ENCODE measurements at regions not wholly inside any gene's neighbourhood (a gene's known extent, or its start where the extent isn't known, plus 50 kb on each side); places are given as distances from the start of the nearest gene placed in this dataset.

GRCh38 chr6:109298605-109299264 lies 83.5 kb downstream of the CD164 start:
- no peak for TF ChIP-seq CTCF (conservative IDR thresholded peaks at IDR 0.05; ENCODE audit: low read depth, low read length)
- no peak for TF ChIP-seq EZH2phosphoT487 (IDR thresholded peaks at IDR 0.05; ENCODE audit: borderline replicate concordance, low read length)
